Lower leg skin (tissue), 4 donors: ENCODE measurements at regions not wholly inside any gene's neighbourhood (a gene's known extent, or its start where the extent isn't known, plus 50 kb on each side); places are given as distances from the start of the nearest gene placed in this dataset.

Experiments used
- DNase-seq, 2 donors: peaks; one replicate each; pipeline ENCODE4 v3.0.0-alpha.2; 2019; ENCODE audit warnings: low spot score in 2 of 2
- H3K4me3 ChIP-seq: fragments of 200-600 bp; sonication (generic); 2 replicates; pipeline ENCODE4 v1.5.1; 2017; ENCODE audit warnings: mild to moderate bottlenecking, low read depth; ENCODE audit not compliant: poor library complexity, severe bottlenecking
- POLR2A ChIP-seq, 2 donors: fragments of 450-650 bp; IDR thresholded peaks; one replicate each; pipeline ENCODE4 v1.6.1; 2016 to 2017; ENCODE audit warnings: antibody characterized with exemption in 2 of 2, mild to moderate bottlenecking in 1 of 2, moderate library complexity in 1 of 2
- WGBS, 2 donors: methylation state at CpG; one replicate each; pipeline ENCODE4 v1.1.5; 2018; 5-methylcytosine and 5-hydroxymethylcytosine counted together
- intact Hi-C: fragments of 100-400 bp; cut with DNase I; formaldehyde crosslinking; loops from one replicate; pipeline ENCODE4 v1.15.0; 2023; ENCODE audit warnings: low total_unique reads
- TF ChIP-seq, protein P1 (sequence below), 3 donors: fragments of 450-650 bp; IDR thresholded peaks; one replicate each; pipeline ENCODE4 v1.5.1; 2016; ENCODE audit warnings: antibody characterized with exemption in 3 of 3, mild to moderate bottlenecking in 3 of 3, moderate library complexity in 2 of 3

DNA sequence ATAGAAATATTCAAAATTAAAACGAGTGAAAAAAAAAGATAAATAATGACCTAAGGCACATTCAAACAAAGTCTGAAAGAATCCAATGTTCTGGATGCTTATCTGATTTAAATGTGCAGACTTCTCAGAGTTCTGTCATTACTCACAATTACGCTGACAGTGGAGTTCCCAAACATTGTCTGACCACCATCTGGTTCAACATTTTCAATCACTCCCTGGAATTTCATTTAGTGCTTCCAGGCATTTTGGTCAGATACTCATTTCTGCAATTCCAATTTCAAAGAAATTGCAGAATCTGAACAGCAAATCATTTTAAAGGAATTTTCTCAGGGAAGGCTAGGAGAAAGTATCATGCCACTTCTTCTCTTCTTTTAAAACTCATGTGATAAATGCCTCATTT is 398.2 kb upstream of the PDE3A start:
- WGBS, 2 donors = 26 to 38% methylated on average over 2 of the region's 2 CpGs
- H3K4me3 ChIP-seq = no peak overlapping the region
- intact Hi-C loops = no loop called here
- no peak for TF ChIP-seq POLR2A (IDR thresholded peaks at IDR 0.05)
- TF ChIP-seq, protein P1, sequence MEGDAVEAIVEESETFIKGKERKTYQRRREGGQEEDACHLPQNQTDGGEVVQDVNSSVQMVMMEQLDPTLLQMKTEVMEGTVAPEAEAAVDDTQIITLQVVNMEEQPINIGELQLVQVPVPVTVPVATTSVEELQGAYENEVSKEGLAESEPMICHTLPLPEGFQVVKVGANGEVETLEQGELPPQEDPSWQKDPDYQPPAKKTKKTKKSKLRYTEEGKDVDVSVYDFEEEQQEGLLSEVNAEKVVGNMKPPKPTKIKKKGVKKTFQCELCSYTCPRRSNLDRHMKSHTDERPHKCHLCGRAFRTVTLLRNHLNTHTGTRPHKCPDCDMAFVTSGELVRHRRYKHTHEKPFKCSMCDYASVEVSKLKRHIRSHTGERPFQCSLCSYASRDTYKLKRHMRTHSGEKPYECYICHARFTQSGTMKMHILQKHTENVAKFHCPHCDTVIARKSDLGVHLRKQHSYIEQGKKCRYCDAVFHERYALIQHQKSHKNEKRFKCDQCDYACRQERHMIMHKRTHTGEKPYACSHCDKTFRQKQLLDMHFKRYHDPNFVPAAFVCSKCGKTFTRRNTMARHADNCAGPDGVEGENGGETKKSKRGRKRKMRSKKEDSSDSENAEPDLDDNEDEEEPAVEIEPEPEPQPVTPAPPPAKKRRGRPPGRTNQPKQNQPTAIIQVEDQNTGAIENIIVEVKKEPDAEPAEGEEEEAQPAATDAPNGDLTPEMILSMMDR (IDR thresholded peaks at IDR 0.05) = no peak
- DNase-seq = no peak

DNA sequence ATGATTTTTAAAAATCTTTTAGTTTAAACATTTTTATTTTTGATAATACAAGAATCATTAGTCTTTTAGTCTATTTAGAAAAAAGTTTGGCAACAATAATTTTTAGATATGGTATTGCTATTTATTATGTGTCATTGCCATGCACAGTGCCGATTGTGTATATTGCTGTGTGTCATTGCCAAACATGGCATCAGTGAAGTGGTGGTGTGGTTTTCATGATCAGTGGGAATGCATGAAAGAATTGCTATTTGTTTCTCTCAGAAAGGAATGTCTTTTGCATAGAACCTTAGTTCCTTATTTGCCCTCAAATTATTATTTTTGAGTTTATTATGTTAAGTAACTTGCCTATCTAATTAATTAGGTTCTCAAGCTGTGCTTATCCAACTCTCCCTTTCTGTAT is 397.5 kb upstream of the PDE3A start:
- WGBS, 2 donors = 59 to 89% methylated on average over 1 of the region's 1 CpG
- DNase-seq = no peak
- intact Hi-C loops = no loop called here
- no peak for TF ChIP-seq POLR2A (IDR thresholded peaks at IDR 0.05)
- TF ChIP-seq, protein P1 (IDR thresholded peaks at IDR 0.05) = no peak
- no peak overlapping the region for H3K4me3 ChIP-seq

DNA sequence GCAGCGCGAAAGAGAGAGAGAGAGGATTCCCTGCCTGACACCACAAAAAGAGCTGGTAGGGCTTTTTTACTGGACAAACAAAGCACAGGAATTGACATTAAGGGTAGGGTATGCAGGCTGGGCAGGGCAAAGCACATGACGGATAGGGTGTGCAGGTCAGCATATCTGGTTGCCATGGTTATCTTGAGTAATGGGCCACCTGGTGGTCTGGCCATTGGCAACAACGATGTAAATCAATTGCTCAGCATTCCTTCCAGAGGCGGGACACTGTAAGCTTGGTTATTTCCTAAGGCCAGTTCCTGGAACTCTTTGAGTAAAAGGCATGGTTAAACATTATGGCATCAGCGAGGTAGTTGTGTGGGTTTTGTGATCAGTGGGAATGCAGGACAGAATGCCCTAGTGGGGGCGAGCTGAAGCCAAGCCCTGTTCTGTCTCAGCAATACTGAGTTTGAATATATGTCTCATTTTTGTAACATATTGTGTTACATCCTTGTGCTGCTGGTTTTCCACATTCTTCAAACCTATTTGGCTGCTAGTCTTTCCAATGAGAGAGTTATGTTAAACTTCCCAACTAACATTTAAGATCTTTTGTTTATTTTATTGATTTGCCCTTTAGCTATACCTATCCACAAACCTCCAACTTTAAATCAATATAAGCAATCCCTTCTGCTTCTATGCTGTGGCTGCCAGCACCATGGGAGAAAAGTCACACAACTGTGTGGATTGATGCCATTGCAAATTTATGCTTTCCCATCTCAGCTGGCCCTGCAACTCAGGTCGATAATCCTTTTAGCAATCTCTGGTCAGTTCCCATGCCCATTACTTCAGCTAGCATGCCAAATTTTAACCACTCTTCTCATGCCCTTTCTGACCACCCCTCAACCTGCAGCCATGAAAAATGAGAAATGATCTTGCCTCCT is 396.7 kb upstream of the PDE3A start:
- no peak overlapping the region for H3K4me3 ChIP-seq
- DNase-seq = no peak
- intact Hi-C loops = no loop called here
- WGBS, 2 donors = 69 to 72% methylated on average over 8 of the region's 8 CpGs
- no peak for TF ChIP-seq POLR2A (IDR thresholded peaks at IDR 0.05)
- TF ChIP-seq, protein P1 (IDR thresholded peaks at IDR 0.05) = no peak

DNA sequence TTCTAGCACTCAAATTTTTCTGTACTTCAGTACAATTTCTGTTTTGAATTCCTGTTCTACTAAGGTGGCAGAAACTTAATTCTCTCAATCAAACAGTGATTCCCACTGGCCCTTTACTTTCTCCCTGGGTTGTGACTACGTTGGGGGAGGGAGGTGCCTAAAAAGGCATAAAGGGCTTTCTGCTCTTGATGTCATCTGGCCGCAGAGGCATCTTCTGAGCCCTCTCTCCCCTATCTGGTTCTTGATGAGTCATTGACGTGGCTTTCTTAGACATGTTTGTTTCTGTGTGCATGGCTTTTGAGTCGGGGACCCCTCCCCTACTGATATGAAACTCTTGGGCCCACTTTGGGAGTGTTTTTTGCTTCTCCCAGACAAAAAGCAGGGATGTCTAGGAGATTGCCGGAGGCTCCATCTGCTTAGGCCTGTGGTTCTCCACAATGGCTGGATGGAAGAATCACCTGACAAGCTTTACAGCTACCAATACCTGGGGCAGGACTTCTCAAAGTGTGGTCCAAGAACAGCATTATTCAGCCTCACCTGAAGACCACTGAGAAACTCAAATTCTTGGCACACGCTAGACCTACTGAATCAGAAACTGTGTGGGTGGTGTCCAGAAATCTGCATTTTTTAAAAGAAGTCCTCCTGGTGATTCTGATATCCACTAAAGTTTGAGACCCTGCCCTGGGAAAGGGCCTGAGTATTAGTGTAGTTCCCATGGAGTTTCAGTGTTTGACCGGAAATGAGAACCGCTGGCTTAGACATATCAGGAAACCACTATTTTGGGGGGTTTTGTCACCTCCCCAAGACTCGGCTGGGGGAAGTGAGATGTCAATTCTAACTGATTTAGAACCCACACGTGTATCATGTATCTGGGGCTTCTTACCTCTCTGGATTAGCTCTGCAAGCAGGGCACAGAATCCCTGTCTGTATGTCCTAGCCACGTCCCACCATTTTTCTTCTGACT is 395.7 kb upstream of the PDE3A start:
- DNase-seq = no peak
- 84 to 89% methylated on average over 11 of the region's 11 CpGs for WGBS, 2 donors
- H3K4me3 ChIP-seq = no peak overlapping the region
- TF ChIP-seq, protein P1 (IDR thresholded peaks at IDR 0.05) = no peak
- TF ChIP-seq POLR2A (IDR thresholded peaks at IDR 0.05) = no peak
- intact Hi-C loops = no loop called here

DNA sequence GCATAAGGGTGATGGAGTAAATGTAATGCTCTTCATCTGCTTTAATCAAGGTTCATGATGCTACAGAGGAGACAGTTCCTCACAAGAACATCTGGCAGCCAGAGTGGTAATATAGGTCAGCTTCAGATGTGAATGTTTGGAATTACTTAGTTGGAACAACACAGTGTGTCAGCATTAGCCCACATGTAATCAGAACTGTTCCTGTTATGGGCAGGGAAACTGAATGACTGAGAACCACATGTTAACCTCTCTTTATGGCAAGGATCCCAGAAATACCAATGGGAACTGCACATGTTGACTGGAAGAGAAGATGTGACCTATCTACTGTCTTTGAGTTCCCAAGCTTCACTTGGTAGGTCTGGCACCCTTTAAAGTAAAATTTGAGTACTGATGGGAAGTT is 390.1 kb upstream of the PDE3A start:
- intact Hi-C loops = no loop called here
- H3K4me3 ChIP-seq = no peak overlapping the region
- TF ChIP-seq, protein P1 (IDR thresholded peaks at IDR 0.05) = no peak
- no peak for TF ChIP-seq POLR2A (IDR thresholded peaks at IDR 0.05)
- no peak for DNase-seq
